HL-60/S4 (cell line): ENCODE measurements at regions not wholly inside any gene's neighbourhood (a gene's known extent, or its start where the extent isn't known, plus 50 kb on each side); places are given as distances from the start of the nearest gene placed in this dataset.
"Not testable (repeated sequence)": the region's sequence is repeated elsewhere in the genome, so short reads cannot be mapped to it uniquely, and the experiment has no call there.

Source experiments
- in situ Hi-C: fragments of 300-500 bp; cut with MboI; formaldehyde crosslinking; loops from 2 replicates; pipeline ENCODE4 v1.14.3; 2022; ENCODE audit warnings: low sequenced_read_pairs

DNA sequence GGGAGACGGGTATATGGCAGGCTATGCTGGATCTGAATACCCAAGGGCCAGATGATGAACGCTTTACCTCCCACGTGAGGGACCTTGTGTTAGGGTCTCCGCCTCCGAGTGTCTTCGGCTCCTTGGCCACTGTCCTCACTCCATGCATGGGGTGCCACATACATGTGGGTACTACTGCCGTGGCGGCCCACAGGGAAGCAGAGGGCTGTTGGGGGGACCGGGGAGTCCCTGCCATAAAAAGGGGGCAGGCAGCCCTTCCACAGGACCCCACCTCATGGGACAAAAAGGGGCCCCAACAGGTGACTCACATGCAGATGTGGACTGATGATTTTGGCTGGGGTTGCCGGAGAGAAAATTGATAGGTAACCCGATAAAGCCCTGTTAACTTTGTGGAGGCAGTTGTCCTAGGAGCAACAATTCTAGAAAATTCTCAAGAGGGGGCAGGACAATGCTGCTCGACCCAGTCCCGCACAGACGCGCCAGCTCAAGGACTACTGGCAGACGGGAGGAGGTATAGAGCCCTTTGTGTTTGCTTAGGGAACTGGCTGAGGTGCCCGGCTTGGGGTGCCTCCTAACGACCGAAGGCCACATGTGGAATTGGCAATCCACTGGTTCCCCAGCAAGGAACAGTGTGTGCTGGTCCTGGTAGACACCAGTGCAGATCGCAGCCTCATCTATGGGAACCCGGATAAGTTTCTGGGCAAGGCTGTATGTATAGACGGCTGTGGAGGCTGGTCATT lies 695.7 kb upstream of the AGA start:
- in situ Hi-C loops: no loop called here

DNA sequence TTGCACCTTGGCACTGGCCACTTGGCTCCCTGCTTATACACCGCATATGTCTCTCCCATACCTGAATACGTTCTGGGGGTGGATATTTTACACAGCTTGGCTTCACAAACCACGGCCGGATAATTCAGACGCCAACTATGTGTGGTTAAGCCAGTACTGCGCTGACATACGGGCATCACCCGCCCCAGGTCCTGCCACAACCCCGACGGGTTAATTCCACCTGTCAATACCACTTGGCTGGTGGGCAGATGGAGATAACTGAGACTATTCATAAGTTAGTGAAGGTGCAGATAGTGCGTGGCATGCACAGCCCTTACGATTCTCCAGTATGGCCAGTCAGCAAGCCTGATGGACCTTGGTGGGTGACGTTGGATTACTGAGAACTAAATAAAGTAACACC lies 696.3 kb upstream of the AGA start:
- in situ Hi-C loops: no loop called here

DNA sequence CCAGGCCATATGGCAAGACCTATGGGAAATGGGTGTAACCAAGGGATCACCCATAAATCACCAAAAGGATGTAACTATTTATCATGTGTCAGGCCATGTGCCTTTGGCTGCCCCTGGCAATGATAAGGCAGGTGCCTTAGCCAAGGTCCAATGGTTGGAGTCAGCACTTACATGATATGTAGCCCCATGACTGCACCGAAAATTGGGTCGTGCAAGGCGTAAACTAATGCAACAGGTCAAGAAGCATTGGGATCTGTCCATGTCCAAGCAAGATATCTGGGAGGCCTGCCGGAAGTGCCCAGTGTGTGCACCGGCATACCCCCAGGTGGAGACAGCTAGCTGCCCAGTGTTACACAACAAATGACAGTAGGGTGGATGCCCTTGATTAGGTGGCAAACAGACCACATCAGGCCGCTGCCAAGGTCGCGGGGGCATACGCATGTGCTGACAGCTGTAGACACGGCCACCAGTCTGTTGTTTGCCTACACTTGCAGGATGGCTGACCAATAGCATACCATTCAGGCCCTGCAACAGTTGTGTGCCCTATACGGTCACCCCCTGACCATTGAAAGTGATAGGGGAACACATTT lies 698.2 kb upstream of the AGA start:
- in situ Hi-C loops: no loop called here

DNA sequence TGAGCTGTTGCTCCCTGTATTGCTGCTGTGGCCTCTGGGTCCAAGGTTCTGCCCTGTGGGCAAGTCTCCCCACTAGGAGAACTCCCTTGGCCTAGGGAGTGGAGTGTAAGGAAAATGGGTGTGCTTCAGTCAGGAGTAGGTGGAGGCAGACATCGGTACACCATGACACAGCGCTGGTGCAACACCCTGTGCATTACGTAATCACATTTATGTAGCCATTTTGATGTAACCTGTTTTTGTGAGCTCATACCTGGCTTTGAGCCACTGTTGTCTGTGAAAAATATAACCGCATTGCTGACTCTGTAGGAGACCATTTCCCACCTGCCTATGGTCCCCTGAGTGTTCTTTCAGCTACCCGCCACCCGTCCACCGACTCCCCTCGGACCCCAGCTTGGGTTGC lies 700.5 kb upstream of the AGA start:
- in situ Hi-C loops: no loop called here

DNA sequence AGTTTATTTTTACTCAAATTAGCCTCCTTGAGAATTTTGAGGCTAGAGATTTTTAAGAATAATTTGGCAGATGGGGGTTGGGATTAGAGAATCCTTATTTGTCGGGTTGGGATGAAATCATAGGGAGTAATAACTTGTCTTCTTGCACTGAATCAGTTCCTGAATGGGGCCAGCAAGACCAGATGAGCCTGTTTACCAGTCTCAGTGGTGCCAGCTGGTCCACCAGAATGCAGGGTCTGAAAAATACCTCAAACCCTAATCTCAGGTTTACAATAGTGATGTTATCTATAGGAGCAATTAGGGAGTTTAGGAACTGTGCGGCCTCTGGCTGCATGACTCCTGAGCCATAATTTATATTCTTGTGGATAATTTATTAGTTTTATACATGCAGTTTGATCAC lies 705.9 kb upstream of the AGA start:
- in situ Hi-C loops: no loop called here

DNA sequence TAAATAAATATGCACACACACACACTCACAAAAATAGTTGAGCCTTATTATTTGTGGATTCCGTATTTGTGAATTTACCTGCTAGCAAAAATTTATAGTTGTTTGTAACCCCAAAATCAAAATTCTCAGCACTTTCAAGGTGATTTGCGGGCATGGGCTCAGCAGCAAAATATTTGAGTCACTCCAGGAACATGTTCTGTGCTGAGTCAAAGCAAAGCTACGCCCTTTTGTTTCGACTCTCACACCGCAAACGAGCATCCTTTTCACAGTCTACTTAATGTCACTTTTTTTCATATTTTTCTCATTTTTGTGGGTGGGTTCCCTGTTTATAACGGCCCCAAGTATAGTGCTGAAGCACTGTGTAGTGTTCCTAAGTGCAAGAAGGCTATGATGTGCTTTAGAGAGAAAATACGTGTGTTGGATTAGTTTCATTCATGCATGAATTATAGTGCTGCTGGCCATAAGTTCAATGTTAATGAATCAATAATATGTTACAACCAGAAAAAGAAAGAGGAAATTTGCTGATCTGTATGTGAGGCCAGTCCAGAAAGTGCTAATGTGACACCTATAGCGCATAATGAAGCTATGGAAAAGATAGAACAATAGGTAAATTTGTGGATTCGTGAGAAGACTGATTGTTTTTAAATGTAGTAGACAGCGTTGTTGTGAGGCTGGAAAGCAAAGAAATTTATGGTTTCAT lies 723.2 kb upstream of the AGA start:
- in situ Hi-C loops: no loop called here

DNA sequence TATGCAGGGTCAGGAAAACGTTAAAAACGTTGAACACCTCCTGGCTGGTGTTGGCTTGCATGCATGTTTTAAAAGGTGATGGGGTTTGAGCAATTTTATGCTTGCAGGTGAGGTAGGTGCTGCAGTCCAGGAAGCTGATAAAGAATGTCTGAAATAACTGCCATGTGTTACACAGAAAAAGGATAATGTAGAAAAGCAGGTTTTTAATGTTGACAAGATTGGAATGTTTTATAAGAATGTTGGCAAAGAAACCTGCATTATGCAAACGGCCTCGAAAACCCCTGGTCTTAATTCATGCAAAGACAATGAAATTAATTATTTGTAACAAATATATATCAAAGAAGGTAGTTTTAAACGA lies 723.7 kb upstream of the AGA start:
- in situ Hi-C loops: no loop called here

DNA sequence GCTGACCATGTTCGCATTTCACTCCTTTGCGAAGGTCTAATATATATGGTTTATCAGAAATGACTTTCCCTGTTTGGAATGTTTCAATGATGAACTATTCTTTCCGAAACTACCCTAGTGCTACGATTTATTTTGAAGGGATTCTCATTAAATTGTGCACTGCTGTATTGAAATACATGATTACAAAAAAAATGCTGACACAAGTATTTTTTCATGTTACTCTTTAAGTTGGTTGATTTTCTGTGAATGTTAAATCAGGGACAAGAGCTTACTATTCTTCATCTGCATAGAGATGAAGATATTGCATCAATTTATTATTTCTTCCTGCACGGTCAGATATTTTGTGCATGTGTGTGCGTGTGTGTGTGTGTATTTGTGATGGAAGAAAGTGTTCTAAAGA lies 731.5 kb upstream of the AGA start:
- in situ Hi-C loops: no loop called here

DNA sequence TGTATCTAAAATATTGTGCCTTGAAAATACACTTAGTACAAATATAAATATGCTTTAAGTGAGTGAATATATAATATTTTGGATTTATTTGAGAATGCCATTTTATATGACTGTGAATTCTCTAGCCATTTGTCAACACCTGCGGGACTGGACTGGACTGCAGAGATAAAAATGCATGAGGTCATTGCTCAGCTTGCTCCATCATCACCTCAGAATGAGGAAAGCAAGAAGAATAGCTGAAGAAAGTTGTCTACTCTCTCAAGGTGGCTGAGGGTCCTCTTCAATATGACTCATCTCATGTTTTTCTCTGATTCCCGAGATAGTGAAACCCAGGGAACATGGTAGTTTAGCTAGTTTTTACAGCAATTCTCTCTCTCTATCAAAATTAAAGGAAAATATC lies 732.5 kb upstream of the AGA start:
- in situ Hi-C loops: no loop called here

DNA sequence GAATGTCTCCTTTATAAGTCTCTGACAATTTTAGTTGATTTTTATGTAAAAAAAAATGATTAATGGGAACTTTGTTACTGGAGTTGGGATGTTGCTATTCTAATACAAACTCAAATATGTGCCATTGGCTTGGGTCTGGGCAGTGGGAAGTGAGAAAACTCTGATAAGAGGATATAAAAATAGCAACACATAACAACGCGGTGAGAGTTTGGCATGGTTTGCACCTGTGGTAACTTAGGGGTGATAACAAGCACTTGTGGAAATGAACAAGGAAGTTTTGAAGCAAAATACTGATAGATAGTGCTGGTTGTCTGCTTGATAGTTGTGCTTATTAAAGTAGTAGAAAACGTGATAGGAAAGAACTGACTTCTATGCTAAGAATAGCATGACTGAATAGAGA lies 743.3 kb upstream of the AGA start:
- in situ Hi-C loops: no loop called here

DNA sequence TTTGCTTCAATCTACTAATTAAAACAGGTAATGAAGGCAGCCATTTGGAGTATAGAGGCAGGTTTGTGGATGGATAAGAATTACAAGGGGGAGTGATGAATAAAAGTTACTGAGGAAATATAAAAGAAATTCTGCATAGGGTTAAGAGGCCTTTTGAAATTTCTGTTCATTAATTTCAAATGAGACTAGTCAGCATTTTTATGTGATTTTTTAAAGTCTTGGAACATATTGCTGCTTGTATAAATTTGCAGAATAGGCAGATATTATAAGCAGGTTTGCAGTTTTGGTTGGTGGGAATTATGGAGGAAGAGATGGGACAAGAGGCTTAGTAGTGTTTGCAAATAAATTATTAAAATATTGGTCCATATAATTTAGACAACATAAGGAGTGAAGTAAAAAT lies 750.4 kb upstream of the AGA start:
- in situ Hi-C loops: no loop called here

DNA sequence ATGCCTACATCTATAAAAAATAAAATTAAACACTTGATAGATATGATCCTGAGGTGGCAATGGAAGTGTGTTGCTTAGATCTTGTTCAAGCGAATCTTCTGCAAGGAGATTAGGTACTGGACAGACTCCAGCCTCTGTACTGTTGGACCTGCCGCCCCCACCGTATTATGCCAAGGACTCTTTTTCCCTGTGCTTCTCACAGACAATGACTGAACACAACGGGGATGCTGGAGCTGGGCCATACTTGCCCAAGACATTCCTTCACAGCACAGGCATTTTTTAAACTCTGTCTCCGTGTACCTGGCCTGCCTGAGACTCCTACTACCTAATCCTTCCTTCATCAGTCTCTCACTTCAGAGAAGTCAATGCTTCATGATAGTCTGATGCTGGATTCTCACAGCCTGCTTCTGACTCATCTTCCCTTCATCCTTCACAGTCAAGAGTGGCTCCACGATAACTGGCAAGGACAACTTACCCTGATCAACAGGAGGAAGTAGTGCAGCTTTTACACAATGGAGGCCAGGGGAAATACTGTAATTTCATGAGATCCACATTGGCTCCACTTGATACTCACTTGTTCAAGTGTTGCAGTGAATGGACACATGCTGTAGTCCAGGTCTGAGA lies 754.6 kb upstream of the AGA start:
- in situ Hi-C loops: no loop called here

DNA sequence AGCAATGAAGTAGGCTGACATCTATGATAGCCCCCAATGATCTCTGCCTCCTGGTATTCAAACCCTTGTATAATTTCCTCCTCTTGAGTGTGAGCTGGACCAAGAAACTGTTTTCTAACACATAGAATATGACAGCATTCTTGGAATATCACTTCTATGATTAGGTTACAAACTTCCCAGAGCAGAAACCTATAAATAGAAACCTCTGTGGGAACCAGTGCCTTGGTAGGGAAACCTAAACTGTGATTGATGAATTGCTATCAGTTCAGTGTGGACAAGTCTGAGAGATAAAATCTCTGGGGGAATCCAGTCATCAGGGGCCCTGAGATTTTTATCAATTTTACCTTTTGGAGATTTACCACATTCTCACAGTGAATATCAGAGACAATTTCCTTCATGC lies 756.5 kb upstream of the AGA start:
- in situ Hi-C loops: no loop called here

DNA sequence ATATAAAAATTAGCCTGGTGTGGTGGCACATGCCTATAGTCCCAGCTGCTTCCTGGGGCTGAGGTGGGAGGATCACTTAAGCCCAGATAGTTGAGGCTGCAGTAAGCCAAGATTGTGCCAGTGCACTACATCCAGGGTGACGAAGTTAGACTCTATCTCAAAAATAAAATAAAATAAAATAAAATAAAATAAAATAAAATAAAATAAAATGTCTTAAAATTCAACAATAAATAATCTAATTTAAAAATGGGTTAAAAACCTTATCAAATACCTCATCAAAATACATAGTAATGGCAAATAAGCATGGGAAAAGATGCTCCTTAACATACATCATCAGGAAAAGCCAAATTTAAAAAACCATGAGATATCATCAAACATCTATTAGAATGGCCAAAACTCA lies 760.2 kb upstream of the AGA start:
- in situ Hi-C loops: no loop called here

DNA sequence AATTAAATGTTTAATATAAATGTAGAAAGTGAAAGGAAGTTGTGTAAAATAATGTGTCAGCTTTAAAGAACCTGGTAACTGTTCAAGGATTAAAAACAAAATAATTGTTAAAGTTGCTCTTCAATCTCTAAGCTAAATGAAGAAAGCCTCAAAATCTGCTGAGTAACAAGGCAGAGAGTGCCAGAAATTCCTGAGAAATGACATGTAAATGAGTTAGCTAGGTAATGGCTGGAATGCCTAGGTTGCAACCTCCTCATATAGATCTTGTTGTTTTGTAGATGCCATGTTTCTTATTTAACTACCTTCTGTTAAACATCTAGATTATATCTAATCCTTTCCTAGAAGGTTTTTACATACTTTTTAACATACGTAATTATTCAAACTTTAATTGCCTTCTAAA lies 763.6 kb upstream of the AGA start:
- in situ Hi-C loops: no loop called here

DNA sequence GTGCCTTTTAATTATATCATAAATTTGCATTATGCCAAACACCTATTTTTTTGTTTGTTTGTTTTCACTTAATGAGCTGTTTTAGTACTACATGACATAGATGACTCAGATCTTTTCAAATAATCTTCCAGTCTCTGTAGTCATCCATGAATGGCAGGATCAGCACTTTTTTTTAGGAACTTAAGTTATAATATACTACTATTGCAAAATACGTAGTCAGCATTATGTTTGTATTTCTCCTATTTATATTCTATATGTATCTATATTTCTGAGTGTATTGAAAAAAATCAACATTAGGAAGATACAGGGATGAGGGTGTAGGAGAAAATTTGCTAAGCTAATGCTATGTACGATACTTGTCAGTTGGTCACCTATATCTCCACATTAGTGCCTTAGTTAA lies 773.1 kb upstream of the AGA start:
- in situ Hi-C loops: no loop called here

DNA sequence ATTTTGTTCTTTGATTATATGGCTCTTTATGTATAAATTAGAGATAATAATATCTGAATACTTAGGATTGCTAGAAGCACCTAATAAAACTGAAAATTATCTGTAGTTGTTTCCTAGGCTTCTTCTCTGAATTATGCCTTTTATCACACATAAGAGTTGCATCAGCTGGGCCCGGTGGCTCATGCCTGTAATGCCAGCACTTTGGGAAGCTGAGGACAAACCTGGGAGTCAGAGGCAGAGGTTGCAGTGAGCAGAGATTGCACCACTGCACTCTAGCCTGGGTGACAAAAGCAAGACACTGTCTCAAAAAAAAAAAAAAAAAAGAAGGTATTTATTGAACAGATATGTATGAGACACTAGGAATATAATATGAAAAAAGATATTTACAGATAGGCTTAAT lies 773.5 kb upstream of the AGA start:
- in situ Hi-C loops: no loop called here

DNA sequence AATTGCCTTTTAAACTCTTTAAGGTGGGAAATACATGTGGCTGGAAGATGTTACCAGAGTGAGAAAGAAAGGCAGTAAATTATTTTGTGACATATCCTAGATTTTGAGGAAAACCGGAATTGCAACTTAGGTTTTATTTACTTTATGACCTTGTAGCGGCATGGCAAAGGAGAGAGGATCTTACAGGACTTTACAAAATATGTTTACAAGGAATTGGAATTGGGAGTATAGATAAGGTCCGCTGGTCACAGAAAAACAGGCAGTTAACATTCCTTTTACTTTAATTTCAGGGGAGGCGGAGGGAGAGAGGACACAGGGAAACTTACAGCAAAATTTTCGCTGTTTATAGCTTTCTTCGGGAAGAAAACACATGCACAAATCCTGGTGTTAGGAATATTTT lies 784.2 kb upstream of the AGA start:
- in situ Hi-C loops: not testable (repeated sequence)

DNA sequence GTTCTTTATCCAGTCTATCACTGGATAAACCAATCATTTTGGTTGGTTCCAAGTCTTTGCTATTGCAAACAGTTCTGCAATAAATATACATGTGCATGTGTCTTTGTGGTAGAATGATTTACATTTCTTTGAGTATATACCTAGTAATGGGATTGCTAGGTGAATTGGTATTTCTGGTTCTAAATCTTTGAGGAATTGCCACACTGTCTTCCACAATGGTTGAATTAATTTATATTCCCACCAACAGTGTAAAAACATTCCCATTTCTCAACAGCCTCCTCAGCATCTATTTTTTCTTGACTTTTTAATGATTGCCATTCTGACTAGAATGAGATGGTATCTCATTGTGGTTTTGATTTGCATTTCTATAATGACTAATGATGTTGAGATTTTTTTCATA lies 791.7 kb upstream of the AGA start:
- in situ Hi-C loops: no loop called here

DNA sequence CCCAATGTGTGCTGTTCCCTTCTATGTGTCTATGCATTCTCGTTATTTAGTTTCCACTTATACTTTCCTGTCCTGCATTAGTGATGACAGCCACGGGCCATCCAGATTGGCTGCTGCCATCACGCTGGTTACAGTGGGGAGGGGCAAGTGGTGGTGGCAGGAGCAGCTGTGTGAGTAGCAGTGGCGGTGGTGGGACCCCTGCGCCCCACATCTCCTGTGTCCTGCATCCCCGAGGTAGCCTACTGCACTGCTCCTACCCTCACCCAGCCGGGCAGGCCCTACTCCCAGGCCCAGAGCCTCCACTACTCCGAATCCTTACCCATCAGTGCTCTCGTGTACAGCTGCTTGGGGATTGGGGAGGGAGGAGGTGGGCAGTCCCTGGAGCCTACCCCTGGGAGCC lies 798.7 kb upstream of the AGA start:
- in situ Hi-C loops: no loop called here

DNA sequence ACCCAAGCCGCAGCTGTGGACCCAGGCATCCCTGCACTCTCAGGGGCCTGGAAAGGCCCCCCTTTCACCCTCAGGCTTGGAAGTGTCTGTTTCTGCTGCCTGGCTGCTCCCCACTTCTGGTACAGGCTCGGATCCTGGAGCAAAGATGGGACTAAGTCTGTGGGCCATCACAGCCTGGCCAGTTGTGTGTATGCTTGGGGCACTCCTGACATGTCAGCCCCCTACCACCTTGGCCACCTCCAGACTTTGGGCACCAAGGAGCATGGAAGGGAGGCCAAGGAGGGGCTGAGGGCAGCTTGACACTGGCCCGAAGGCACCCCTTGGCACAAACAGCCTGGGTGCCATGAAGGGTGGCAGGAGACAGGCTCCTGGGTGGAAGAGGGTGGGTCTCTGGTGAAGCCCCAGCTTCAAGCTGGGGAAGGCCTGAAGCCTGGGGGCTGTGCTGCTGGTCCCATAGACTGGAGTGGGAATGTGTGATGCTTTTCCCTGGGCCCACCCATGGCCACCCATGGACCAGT lies 799.4 kb upstream of the AGA start:
- in situ Hi-C loops: no loop called here

DNA sequence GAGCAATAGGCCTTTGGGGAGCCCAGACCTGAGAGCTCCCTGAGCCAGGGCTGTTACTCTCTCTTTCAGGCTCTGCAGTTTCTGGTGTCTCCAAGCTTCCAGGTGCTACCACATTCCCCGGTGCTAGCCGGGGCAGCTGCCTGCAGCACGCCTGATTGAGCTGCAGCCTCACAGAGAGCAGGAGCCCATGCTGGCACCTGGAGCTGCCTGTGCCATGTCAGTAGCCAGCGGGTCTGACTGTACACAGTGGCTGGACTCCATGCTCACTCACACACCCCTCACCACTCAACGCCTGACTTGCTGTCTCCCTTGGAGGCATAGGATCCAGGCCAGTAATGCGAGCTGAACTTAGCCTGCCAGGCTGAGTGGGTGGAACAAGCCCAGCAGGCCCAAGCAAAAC lies 800.4 kb upstream of the AGA start:
- in situ Hi-C loops: no loop called here
